Gastroesophageal sphincter (tissue), 4 donors: ENCODE measurements at regions not wholly inside any gene's neighbourhood (a gene's known extent, or its start where the extent isn't known, plus 50 kb on each side); places are given as distances from the start of the nearest gene placed in this dataset.
"Not testable (repeated sequence)": the region's sequence is repeated elsewhere in the genome, so short reads cannot be mapped to it uniquely, and the experiment has no call there.

ENCODE experiments used
- ATAC-seq: fragments of 150-250 bp; one replicate; pipeline ENCODE4 v1.9.1; 2016; ENCODE audit warnings: mild to moderate bottlenecking, moderate library complexity
- H3K27ac ChIP-seq, 4 donors: fragments of 200-600 bp; sonication (generic) in 3 of 4; 1 replicate in 3 of 4; 2 replicates in 1 of 4; pipeline ENCODE4 v1.5.1; 2016 to 2019
- H3K27me3 ChIP-seq: fragments of 200-600 bp; sonication (generic); one replicate; pipeline ENCODE4 v1.5.1; 2019
- H3K36me3 ChIP-seq, 2 donors: fragments of 200-600 bp; sonication (generic); one replicate each; pipeline ENCODE4 v1.5.1; 2019; ENCODE audit warnings: control low read depth in 1 of 2
- H3K4me1 ChIP-seq, 3 donors: fragments of 200-600 bp; sonication (generic); 1 replicate in 2 of 3; 2 replicates in 1 of 3; pipeline ENCODE4 v1.5.1; 2016 to 2019; ENCODE audit warnings: control low read depth in 2 of 3
- H3K4me3 ChIP-seq, 2 donors: fragments of 200-600 bp; sonication (generic); one replicate each; pipeline ENCODE4 v1.5.1; 2019; ENCODE audit warnings: mild to moderate bottlenecking in 1 of 2, moderate library complexity in 1 of 2
- H3K9me3 ChIP-seq, 3 donors: fragments of 200-600 bp; sonication (generic); one replicate each; pipeline ENCODE4 v1.5.1; 2017 to 2019; ENCODE audit warnings: control low read depth in 2 of 3
- CTCF ChIP-seq, 4 experiments: fragments of 200-600 bp in 2 of 4; fragments of 450-650 bp in 2 of 4; sonication (generic) in 1 of 4; IDR thresholded peaks; one replicate each; pipeline ENCODE4 v1.5.1; 2017 to 2019; ENCODE audit warnings: antibody characterized with exemption in 4 of 4, mild to moderate bottlenecking in 2 of 4, moderate library complexity in 2 of 4
- EP300 ChIP-seq: sonication (generic); formaldehyde crosslinking; IDR thresholded peaks from one replicate; pipeline ENCODE4 v1.6.1; 2017; ENCODE audit warnings: antibody characterized with exemption, mild to moderate bottlenecking
- POLR2A ChIP-seq, 2 donors: fragments of 450-650 bp; IDR thresholded peaks; one replicate each; pipeline ENCODE4 v1.6.1; 2017; ENCODE audit warnings: antibody characterized with exemption in 2 of 2, mild to moderate bottlenecking in 2 of 2, moderate library complexity in 1 of 2
- POLR2AphosphoS5 ChIP-seq: sonication (generic); formaldehyde crosslinking; IDR thresholded peaks from one replicate; pipeline ENCODE4 v1.6.1; 2017; ENCODE audit warnings: antibody characterized with exemption
- WGBS, 2 donors: methylation state at CpG; one replicate each; pipeline ENCODE4 v1.1.5; 2018; ENCODE audit warnings: low coverage in 1 of 2; 5-methylcytosine and 5-hydroxymethylcytosine counted together

DNA sequence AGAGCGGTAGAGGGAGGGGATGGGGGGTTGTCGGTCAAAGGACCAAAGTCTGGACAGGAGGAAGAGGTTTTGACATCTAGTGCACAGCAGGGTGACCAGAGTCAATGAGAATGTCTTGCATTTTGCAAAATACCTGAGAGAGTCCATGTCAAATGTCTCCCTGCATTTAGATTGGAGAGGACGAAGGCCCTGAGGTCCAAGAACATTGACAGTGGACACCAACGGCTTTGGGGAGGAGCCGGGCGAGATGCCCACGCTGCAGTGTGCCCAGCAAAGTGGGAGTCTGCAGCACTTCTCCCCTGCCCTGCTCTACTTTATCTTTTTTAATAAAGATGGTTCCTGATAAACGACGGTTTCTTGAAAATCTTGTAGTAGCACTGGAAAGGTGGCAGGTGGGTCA, 67.4 kb upstream of the TAMM41 start:
- no peak for TF ChIP-seq EP300
- no peak for TF ChIP-seq POLR2AphosphoS5
- no peak for TF ChIP-seq POLR2A (IDR thresholded peaks at IDR 0.05)
- no peak for TF ChIP-seq CTCF (IDR thresholded peaks at IDR 0.05)
- Histone ChIP-seq H3K9me3 (no peaks in the 10 kb centered on the region), H3K36me3 (no peaks in the 10 kb centered on the region), H3K4me3 (no peak overlapping the region), H3K27ac (no peak overlapping the region), H3K27me3 (peaks cover 9% of the 10 kb centered on the region), H3K4me1 (no peaks in the 10 kb centered on the region)
- no peak for ATAC-seq
- WGBS, 2 donors: 66 to 75% methylated on average over 4 to 7 of the region's 9 CpGs

- Histone ChIP-seq H3K27ac (no peak overlapping the region), H3K9me3 (no peaks in the 10 kb centered on the region), H3K4me1 (no peaks in the 10 kb centered on the region), H3K27me3 (peaks cover 8% of the 10 kb centered on the region), H3K4me3 (no peak overlapping the region), H3K36me3 (no peaks in the 10 kb centered on the region)
- WGBS, 2 donors: no CpG with 5 or more reads among the region's 10 CpGs
- no peak for ATAC-seq
- TF ChIP-seq POLR2AphosphoS5 (no peak), POLR2A (IDR thresholded peaks at IDR 0.05) (no peak), CTCF (IDR thresholded peaks at IDR 0.05) (no peak), EP300 (no peak)
These were observed 68.0 kb upstream of the TAMM41 start for GRCh38 chr3:11914651-11915050.

- H3K9me3 ChIP-seq: no peaks in the 10 kb centered on the region
- 0 to 33% methylated on average over 1 of the region's 11 CpGs for whole genome bisulfite sequencing, 2 donors
- H3K36me3 ChIP-seq: no peaks in the 10 kb centered on the region
- no peak overlapping the region for H3K4me3 ChIP-seq
- H3K27ac ChIP-seq: no peak overlapping the region
- H3K27me3 ChIP-seq: peaks cover 3% of the 10 kb centered on the region
- H3K4me1 ChIP-seq: no peaks in the 10 kb centered on the region
- TF ChIP-seq EP300 (no peak), CTCF (IDR thresholded peaks at IDR 0.05) (no peak), POLR2AphosphoS5 (no peak), POLR2A (IDR thresholded peaks at IDR 0.05) (no peak)
- no peak for ATAC-seq
These were observed 69.1 kb upstream of the TAMM41 start for GRCh38 chr3:11915621-11916424.

GRCh38 chr3:11916425-11916762, 69.7 kb upstream of the TAMM41 start:
- not testable (repeated sequence) for H3K4me3 ChIP-seq, H3K36me3 ChIP-seq, H3K4me1 ChIP-seq, H3K27me3 ChIP-seq, H3K27ac ChIP-seq, ATAC-seq, H3K9me3 ChIP-seq
- WGBS, 2 donors: 57 to 86% methylated on average over 1 of the region's 2 CpGs

- WGBS, 2 donors: 86 to 87% methylated on average over 7 to 9 of the region's 11 CpGs
- H3K27ac ChIP-seq: no peak overlapping the region
- H3K4me3 ChIP-seq: no peak overlapping the region
- no peaks in the 10 kb centered on the region for H3K4me1 ChIP-seq
- no peak for TF ChIP-seq POLR2A (IDR thresholded peaks at IDR 0.05)
- no peak for TF ChIP-seq CTCF (IDR thresholded peaks at IDR 0.05)
- TF ChIP-seq POLR2AphosphoS5: no peak
- no peak for TF ChIP-seq EP300
- no peaks in the 10 kb centered on the region for H3K36me3 ChIP-seq
- H3K9me3 ChIP-seq: no peaks in the 10 kb centered on the region
- H3K27me3 ChIP-seq: peaks cover under 1% of the 10 kb centered on the region
- no peak for ATAC-seq
These were observed 70.4 kb upstream of the TAMM41 start for GRCh38 chr3:11917051-11917450.
